HUES6 (cell line): ENCODE measurements at regions not wholly inside any gene's neighbourhood (a gene's known extent, or its start where the extent isn't known, plus 50 kb on each side); places are given as distances from the start of the nearest gene placed in this dataset.
"Not testable (repeated sequence)": the region's sequence is repeated elsewhere in the genome, so short reads cannot be mapped to it uniquely, and the experiment has no call there.

Experiments used
- H3K27ac ChIP-seq: 2 replicates; pipeline ENCODE4 v1.7.0; 2013; ENCODE audit warnings: low read depth, mild to moderate bottlenecking, low read length, inconsistent platforms
- H3K27me3 ChIP-seq: 2 replicates; pipeline ENCODE4 v1.6.1; 2013; ENCODE audit warnings: low read length; ENCODE audit not compliant: control insufficient read depth, insufficient read depth
- H3K36me3 ChIP-seq: 2 replicates; pipeline ENCODE4 v1.6.1; 2013; ENCODE audit warnings: low read length; ENCODE audit not compliant: control insufficient read depth, insufficient read depth
- H3K4me1 ChIP-seq: 2 replicates; pipeline ENCODE4 v1.6.1; 2013; ENCODE audit warnings: low read length; ENCODE audit not compliant: control insufficient read depth, insufficient read depth
- H3K4me3 ChIP-seq: 2 replicates; pipeline ENCODE4 v1.5.1; 2013; ENCODE audit warnings: low read depth, low read length
- H3K9ac ChIP-seq: one replicate; pipeline ENCODE4 v1.6.1; 2013; ENCODE audit warnings: mild to moderate bottlenecking, low read length
- H3K9me3 ChIP-seq: 2 replicates; pipeline ENCODE4 v1.6.1; 2013; ENCODE audit warnings: low read depth, low read length; ENCODE audit not compliant: control insufficient read depth, insufficient read depth

DNA sequence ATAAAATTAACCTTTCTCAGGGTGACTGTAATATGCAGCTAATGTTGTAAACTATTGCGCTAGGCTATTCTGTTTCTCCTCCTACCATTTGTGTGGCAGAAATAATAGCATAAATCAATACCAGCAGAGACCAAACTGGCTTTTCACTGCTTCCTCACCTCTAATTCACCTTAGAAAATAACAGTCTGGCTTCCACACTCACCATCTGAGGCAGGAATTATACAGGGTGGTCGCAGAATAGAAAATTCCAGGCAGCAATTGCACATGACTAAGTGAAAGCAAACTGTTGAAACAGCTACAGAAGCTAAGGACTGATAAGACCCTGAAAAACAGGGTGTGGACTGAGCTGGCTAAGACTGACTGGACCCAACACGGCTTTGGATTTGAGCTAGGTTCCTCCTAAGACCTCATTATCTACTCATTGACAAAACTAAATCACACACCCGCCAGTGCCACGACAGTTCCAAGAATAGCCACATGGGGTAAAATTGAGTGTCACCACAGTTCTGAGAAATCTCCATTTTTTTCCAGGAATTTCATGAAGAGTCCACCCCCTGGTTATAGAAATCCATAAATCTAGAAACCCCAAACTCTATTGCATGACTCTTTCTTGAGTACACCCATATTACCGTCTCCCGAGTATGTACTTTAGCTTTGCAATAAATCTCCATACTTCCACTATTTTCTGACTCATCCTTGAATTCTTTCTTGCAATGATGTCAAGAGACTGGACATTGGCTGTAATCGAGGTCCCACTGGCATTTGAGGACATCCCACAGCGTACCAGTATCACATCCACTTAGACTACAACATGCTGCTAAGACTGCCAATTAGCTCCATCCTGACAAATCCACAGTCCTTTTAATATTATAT lies 60.9 kb upstream of the KCNQ5 start:
- 0 out of 2 replicates have a peak, but pooled peaks cover 2% of the 10 kb centered on the region for H3K9me3 ChIP-seq
- no peaks in the 10 kb centered on the region for H3K36me3 ChIP-seq
- H3K9ac ChIP-seq = no peak overlapping the region
- 0 out of 2 replicates have a peak overlapping the region, but pooled peaks have one; percentile 57 for H3K27ac ChIP-seq
- H3K4me1 ChIP-seq = peaks cover 23% of the 10 kb centered on the region
- no peaks in the 10 kb centered on the region for H3K27me3 ChIP-seq
- no peak overlapping the region for H3K4me3 ChIP-seq

DNA sequence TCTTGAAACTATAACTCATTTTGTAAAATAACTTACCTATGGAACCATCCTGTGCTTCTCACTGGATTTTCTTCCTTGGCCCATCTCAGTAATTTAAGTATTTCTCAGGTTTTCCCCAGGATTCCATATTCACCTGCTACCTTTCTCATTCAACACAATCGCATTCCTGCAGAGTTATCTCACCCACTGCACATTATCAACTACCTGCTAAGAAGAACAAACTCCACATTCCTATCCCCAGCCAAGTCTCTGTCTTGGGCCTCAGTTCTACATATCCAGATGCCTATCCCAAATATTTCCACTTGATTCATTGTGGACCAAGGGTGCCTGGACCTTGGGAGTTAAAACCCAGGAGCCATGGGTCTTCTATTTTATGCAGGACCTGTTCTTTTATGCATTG lies 60.2 kb upstream of the KCNQ5 start:
- Histone ChIP-seq H3K27me3 (no peaks in the 10 kb centered on the region), H3K36me3 (no peaks in the 10 kb centered on the region), H3K9me3 (0 out of 2 replicates have a peak, but pooled peaks cover 2% of the 10 kb centered on the region), H3K27ac (0 out of 2 replicates have a peak overlapping the region, but pooled peaks have one; percentile 57), H3K4me1 (peaks cover 23% of the 10 kb centered on the region), H3K9ac (no peak overlapping the region), H3K4me3 (no peak overlapping the region)

DNA sequence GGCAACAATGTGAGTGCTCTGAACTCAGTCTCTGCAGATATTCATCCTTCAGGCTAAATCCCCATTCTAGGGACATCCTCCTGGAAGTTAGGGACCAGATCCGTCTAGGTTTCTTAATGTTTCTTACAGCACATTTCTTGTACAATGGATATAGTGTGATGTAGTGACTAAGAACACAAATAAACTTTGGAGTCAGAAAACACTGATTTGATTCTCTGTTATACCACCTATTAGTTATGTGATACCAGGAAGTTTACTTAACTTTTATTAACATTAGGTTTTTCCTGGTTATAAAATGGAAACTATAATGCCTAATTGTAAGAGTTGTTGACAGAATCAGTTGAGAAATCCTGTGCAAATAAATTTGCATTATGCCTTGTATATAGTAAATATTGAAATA lies 57.6 kb upstream of the KCNQ5 start:
- Histone ChIP-seq H3K27me3 (no peaks in the 10 kb centered on the region), H3K4me1 (peaks cover 19% of the 10 kb centered on the region), H3K36me3 (no peaks in the 10 kb centered on the region), H3K9ac (no peak overlapping the region), H3K4me3 (no peak overlapping the region), H3K9me3 (0 out of 2 replicates have a peak, but pooled peaks cover 2% of the 10 kb centered on the region), H3K27ac (no peak overlapping the region)

DNA sequence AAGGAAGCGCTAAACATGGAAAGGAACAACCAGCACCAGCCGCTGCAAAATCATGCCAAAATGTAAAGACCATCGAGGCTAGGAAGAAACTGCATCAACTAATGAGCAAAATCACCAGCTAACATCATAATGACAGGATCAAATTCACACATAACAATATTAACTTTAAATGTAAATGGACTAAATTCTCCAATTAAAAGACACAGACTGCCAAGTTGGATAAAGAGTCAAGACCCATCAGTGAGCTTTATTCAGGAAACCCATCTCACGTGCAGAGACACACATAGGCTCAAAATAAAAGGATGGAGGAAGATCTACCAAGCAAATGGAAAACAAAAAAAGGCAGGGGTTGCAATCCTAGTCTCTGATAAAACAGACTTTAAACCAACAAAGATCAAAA lies 49.9 kb upstream of the KCNQ5 start:
- H3K9me3 ChIP-seq, H3K27me3 ChIP-seq, H3K4me1 ChIP-seq, H3K9ac ChIP-seq, H3K36me3 ChIP-seq, H3K27ac ChIP-seq, H3K4me3 ChIP-seq: not testable (repeated sequence)
